KOPT-K1 (cell line): ENCODE measurements at regions not wholly inside any gene's neighbourhood (a gene's known extent, or its start where the extent isn't known, plus 50 kb on each side); places are given as distances from the start of the nearest gene placed in this dataset.

Source experiments
- H3K27ac ChIP-seq: fragments of 200-600 bp; sonication (generic); 2 replicates; pipeline ENCODE4 v1.5.1; 2016; ENCODE audit warnings: antibody characterized with exemption, mild to moderate bottlenecking, low read depth, low read length; ENCODE audit not compliant: poor library complexity, severe bottlenecking
- H3K36me3 ChIP-seq: fragments of 200-600 bp; sonication (generic); 2 replicates; pipeline ENCODE4 v1.5.1; 2017; ENCODE audit warnings: antibody characterized with exemption, mild to moderate bottlenecking, low read length, moderate library complexity; ENCODE audit not compliant: insufficient read depth
- H3K9me3 ChIP-seq: fragments of 200-600 bp; sonication (generic); 2 replicates; pipeline ENCODE4 v1.5.1; 2017; ENCODE audit warnings: antibody characterized with exemption, low read length, mild to moderate bottlenecking; ENCODE audit not compliant: insufficient read depth, poor library complexity, severe bottlenecking

- Histone ChIP-seq H3K9me3 (no peaks in the 10 kb centered on the region), H3K27ac (no peak overlapping the region), H3K36me3 (no peaks in the 10 kb centered on the region)
Measured at GRCh38 chr5:21654556-21654955, 1198.6 kb downstream of the CDH12 start.

GRCh38 chr5:21649969-21650368, 1203.2 kb downstream of the CDH12 start:
- H3K36me3 ChIP-seq: no peaks in the 10 kb centered on the region

GRCh38 chr5:21646469-21646868, 1206.7 kb downstream of the CDH12 start:
- Histone ChIP-seq H3K9me3 (no peaks in the 10 kb centered on the region), H3K36me3 (no peaks in the 10 kb centered on the region), H3K27ac (no peak overlapping the region)

More at GRCh38 chr5:21649969-21650368, 1203.2 kb downstream of the CDH12 start:
- Histone ChIP-seq H3K9me3 (no peaks in the 10 kb centered on the region), H3K27ac (no peak overlapping the region)

- no peak overlapping the region for H3K27ac ChIP-seq
- no peaks in the 10 kb centered on the region for H3K9me3 ChIP-seq
- no peaks in the 10 kb centered on the region for H3K36me3 ChIP-seq
Measured at GRCh38 chr5:21644032-21644431, 1209.1 kb downstream of the CDH12 start.

GRCh38 chr5:21642312-21642711, 1210.8 kb downstream of the CDH12 start:
- Histone ChIP-seq H3K27ac (no peak overlapping the region), H3K9me3 (no peaks in the 10 kb centered on the region), H3K36me3 (no peaks in the 10 kb centered on the region)

- Histone ChIP-seq H3K9me3 (no peaks in the 10 kb centered on the region), H3K36me3 (no peaks in the 10 kb centered on the region), H3K27ac (no peak overlapping the region)
Measured at GRCh38 chr5:21623831-21624230, 1229.3 kb downstream of the CDH12 start.

GRCh38 chr5:21615195-21615765, 1237.9 kb downstream of the CDH12 start:
- no peak overlapping the region for H3K27ac ChIP-seq
- no peaks in the 10 kb centered on the region for H3K36me3 ChIP-seq

GRCh38 chr5:21613971-21614488, 1239.1 kb downstream of the CDH12 start:
- no peak overlapping the region for H3K27ac ChIP-seq
- H3K36me3 ChIP-seq: no peaks in the 10 kb centered on the region
- H3K9me3 ChIP-seq: no peaks in the 10 kb centered on the region

More at GRCh38 chr5:21615195-21615765, 1237.9 kb downstream of the CDH12 start:
- no peaks in the 10 kb centered on the region for H3K9me3 ChIP-seq

- no peak overlapping the region for H3K27ac ChIP-seq
- no peaks in the 10 kb centered on the region for H3K9me3 ChIP-seq
- H3K36me3 ChIP-seq: no peaks in the 10 kb centered on the region
Measured at GRCh38 chr5:21603796-21604195, 1249.3 kb downstream of the CDH12 start.

- Histone ChIP-seq H3K36me3 (no peaks in the 10 kb centered on the region), H3K9me3 (no peaks in the 10 kb centered on the region), H3K27ac (no peak overlapping the region)
Measured at GRCh38 chr5:21594566-21594965, 1258.6 kb downstream of the CDH12 start.

- H3K27ac ChIP-seq: no peak overlapping the region
- no peaks in the 10 kb centered on the region for H3K36me3 ChIP-seq
Measured at GRCh38 chr5:21593261-21593660, 1259.9 kb downstream of the CDH12 start.

GRCh38 chr5:21581508-21581907, 1271.6 kb downstream of the CDH12 start:
- H3K27ac ChIP-seq: no peak overlapping the region
- no peaks in the 10 kb centered on the region for H3K9me3 ChIP-seq
- no peaks in the 10 kb centered on the region for H3K36me3 ChIP-seq

More at GRCh38 chr5:21593261-21593660, 1259.9 kb downstream of the CDH12 start:
- no peaks in the 10 kb centered on the region for H3K9me3 ChIP-seq

- Histone ChIP-seq H3K27ac (no peak overlapping the region), H3K36me3 (no peaks in the 10 kb centered on the region), H3K9me3 (no peaks in the 10 kb centered on the region)
Measured at GRCh38 chr5:21574961-21575360, 1278.2 kb downstream of the CDH12 start.

- Histone ChIP-seq H3K36me3 (no peaks in the 10 kb centered on the region), H3K9me3 (no peaks in the 10 kb centered on the region), H3K27ac (no peak overlapping the region)
Measured at GRCh38 chr5:21574438-21574837, 1278.7 kb downstream of the CDH12 start.

GRCh38 chr5:21573416-21574314, 1279.5 kb downstream of the CDH12 start:
- Histone ChIP-seq H3K36me3 (no peaks in the 10 kb centered on the region), H3K27ac (no peak overlapping the region)

More at GRCh38 chr5:21573416-21574314, 1279.5 kb downstream of the CDH12 start:
- H3K9me3 ChIP-seq: no peaks in the 10 kb centered on the region
